SKM-1 (cell line): ENCODE measurements at regions not wholly inside any gene's neighbourhood (a gene's known extent, or its start where the extent isn't known, plus 50 kb on each side); places are given as distances from the start of the nearest gene placed in this dataset.
"Not testable (repeated sequence)": the region's sequence is repeated elsewhere in the genome, so short reads cannot be mapped to it uniquely, and the experiment has no call there.

Experiments
- DNase-seq: peaks from one replicate; lab custom pipeline; 2025; ENCODE audit not compliant: unreplicated experiment; lab: John Stamatoyannopoulos, UW

DNA sequence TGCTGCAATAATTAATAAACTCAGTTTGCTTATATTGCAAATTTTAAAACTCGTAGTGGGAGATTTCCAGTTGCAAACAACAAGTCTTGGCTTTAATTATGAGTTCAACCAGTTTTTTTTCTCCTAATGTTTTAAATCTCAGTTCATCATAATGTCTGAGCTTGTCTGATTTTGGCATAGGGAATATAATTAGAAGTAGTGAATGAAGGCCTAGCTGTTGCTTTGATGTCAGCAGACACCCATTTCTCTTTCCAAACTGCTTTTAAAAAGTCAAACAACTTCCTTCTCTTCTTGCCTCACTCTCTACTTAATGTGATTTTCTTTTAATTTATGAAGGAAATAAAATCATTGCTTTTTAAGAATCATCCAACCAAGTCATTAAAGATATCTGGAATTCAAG lies 1462.1 kb downstream of the DPP10 start:
- DNase-seq, result no peak

DNA sequence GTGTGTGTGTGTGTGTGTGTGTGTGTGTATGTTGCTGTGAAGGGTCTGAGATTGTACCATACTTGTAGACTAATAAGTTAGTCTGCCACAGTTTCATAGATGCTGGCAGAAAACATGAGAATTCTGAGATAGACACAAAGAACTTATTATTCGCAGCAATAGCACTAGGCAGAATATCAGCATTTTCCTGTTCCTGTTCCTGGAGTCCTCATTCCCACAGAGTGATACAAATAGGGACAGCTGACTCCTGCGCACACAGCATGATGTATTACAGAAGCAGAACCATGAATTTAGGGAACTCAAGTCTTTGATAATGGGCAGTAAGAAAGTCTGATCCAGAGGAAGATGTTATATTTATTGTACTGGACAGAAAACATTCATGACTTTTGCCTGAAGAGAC lies 1466.3 kb downstream of the DPP10 start:
- DNase-seq, result no peak

GRCh38 chr2:115910270-115910669 lies 1467.8 kb downstream of the DPP10 start:
- no peak for DNase-seq

DNA sequence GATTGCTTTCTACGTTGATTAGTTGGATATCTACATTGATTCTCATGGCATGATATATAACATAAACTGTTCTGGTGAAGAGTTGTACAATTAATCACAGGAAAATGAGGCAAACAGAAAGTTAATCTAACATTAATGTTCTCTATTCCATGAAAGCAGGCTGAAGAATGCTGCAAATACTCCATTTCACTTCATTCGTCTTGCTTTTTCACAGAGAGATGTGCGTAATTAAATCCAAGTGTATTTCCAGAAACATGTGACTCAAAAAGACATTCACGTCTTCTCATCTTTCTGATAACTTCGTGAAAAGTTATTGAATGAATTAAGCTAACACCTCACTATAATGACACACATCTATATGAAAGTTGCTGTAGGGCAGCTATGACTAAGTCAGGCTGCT lies 1471.5 kb downstream of the DPP10 start:
- no peak for DNase-seq

GRCh38 chr2:115921541-115921940 lies 1479.1 kb downstream of the DPP10 start:
- DNase-seq, result no peak

- no peak for DNase-seq
Observed at GRCh38 chr2:115939902-115940301, 1497.5 kb downstream of the DPP10 start.

- no peak for DNase-seq
Observed at GRCh38 chr2:115942800-115943199, 1500.4 kb downstream of the DPP10 start.

DNA sequence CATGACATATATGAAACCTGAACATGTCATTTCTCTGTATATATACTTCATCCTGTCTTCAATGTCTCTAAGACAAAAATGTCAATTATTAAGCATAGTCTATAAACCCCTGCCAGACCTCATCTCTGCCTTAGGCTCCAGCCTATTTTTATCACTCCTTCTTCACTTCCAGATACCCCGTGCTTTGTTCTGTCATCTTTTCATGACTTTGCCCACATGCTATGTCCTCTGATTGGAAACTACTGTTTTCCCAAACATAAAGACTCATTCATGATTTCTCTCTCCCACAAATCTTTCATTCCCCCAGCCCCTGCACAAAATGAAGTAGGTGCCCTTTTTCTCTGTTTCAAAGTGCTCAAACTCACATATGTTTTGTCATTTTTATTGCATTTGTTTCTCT lies 1503.9 kb downstream of the DPP10 start:
- DNase-seq, result no peak

- no peak for DNase-seq
Observed at GRCh38 chr2:115946891-115947290, 1504.5 kb downstream of the DPP10 start.

GRCh38 chr2:115976916-115977315 lies 1534.5 kb downstream of the DPP10 start:
- DNase-seq, result no peak

GRCh38 chr2:115999039-115999438 lies 1556.6 kb downstream of the DPP10 start:
- no peak for DNase-seq

- no peak for DNase-seq
Observed at GRCh38 chr2:116023026-116023425, 1580.6 kb downstream of the DPP10 start.

DNA sequence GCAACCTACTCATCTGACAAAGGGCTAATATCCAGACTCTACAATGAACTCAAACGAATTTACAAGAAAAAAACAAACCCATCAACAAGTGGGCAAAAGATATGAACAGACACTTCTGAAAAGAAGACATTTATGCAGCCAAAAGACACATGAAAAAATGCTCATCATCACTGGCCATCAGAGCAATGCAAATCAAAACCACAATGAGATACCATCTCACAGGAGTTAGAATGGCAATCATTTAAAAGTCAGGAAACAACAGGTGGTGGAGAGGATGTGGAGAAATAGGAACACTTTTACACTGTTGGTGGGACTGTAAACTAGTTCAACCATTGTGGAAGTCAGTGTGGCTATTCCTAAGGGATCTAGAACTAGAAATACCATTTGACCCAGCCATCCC lies 1596.3 kb downstream of the DPP10 start:
- not testable (repeated sequence) for DNase-seq

DNA sequence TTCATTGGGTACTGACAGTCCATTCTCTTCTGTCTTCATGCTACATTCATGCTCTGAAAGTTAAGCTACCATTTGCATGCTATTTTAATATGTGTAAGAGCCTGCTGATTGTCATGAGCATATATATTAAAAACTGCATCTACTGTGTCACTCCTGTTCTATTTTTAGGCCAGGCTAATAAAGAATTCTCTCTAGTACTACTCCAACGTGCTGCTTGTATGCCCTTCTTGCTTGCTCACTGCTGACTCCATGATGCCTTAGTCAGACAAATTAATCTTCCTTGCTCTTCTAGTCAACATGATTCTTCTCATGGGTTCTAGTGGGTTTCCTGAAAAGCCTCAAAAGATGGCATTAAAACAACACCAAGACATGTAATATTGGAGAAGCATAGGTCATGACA lies 1600.1 kb downstream of the DPP10 start:
- no peak for DNase-seq

- DNase-seq, result no peak
Observed at GRCh38 chr2:116057538-116057937, 1615.1 kb downstream of the DPP10 start.

- no peak for DNase-seq
Observed at GRCh38 chr2:116061023-116061422, 1618.6 kb downstream of the DPP10 start.

DNA sequence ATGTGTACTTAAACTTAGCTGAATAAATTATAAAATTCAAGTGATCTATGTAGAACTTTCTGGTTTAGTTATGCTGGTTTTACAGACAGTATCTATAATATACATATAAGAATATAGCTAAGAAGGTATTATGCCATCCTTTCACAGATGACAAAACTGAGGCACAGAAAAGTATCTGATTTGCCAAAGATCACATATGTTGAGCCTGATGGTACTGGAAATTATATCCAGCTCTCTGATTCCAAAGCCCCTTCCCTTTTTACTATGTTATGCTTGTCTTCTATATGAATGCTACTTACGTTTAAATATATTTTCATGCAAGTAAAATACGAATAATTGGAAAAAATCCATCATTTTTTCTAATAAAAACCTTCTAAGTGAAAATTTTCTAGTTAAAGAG lies 1631.3 kb downstream of the DPP10 start:
- DNase-seq, result no peak

DNA sequence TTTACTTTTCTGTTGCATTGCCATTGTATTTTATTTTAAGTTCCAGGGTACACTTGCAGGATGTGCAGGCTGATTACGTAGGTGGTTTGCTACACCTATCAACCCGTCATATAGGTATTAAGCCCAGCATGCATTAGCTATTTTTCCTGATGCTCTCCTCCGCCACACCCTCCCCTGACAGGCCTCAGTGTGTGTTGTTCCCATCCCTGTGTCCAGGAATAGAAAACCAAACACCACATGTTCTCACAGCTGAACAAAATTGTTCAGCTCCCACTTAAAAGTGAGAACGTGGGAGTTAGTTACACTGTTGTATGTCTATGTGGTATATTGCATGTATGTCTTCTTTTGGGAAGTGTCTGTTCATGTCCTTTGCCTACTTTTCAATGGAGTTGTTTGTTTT lies 1631.7 kb downstream of the DPP10 start:
- DNase-seq, result no peak

DNA sequence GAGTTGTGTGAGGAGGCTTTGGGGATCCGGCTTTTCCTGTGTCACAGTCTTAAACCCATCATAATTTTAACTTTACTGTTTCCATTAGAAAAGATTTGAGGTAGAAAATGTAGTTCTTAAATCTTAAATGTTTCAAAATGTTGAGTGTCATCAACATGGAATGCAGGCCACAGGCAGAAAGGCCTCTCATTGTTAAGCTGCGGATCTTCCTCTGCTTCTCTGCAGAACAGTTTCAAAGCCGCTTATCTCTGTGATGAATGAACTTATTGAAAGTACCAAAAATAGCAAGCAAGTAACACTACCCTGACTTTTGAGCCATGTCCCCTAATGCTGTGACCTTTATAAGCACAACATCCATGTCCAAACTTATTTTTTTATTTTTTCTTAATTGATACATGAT lies 1645.8 kb downstream of the DPP10 start:
- no peak for DNase-seq

- DNase-seq, result no peak
Observed at GRCh38 chr2:116094196-116094595, 1651.8 kb downstream of the DPP10 start.

DNA sequence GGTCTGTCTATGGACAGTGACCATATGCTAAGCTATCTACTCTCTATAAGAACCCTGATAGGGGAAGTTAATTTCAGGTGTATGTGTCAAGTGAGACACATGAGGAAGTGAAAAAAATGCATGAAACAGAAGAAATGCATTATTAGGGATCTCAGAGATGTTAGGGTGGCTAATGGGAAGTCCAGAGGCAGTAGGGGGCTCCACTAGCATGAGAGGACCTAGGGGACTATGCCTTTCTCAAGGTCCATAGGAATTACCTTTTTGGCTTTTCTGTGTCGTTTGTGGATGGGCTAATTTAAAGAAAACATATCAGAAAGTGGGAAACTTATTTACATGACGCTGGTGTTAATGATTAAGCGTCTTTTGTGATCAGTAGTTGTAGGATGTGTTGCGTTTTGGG lies 1653.2 kb downstream of the DPP10 start:
- no peak for DNase-seq

DNA sequence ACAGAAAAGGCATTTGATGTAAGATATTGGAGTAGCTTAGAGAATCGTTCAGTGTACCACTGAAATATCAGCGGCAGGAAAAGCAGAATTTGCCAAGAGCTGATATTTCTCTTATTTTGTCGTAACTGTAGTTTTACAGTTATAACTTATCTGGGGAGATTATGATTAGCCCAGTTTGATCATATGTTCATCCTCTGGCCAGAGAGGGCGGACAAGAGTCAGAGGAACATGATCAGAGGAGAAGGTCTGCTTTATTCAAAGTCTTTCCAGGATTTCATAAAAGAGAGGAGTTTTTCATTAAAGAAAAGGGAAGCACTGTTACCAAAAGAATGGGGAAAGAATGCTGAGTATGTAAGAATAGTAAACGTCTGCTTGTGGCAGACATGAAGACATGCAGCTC lies 1655.6 kb downstream of the DPP10 start:
- DNase-seq, result no peak

GRCh38 chr2:116109471-116109870 lies 1667.0 kb downstream of the DPP10 start:
- DNase-seq, result no peak

- DNase-seq, result no peak
Observed at GRCh38 chr2:116117845-116118244, 1675.4 kb downstream of the DPP10 start.
